ENCODE measurements at regions not wholly inside any gene's neighbourhood (a gene's known extent, or its start where the extent isn't known, plus 50 kb on each side); places are given as distances from the start of the nearest gene placed in this dataset.

DNA sequence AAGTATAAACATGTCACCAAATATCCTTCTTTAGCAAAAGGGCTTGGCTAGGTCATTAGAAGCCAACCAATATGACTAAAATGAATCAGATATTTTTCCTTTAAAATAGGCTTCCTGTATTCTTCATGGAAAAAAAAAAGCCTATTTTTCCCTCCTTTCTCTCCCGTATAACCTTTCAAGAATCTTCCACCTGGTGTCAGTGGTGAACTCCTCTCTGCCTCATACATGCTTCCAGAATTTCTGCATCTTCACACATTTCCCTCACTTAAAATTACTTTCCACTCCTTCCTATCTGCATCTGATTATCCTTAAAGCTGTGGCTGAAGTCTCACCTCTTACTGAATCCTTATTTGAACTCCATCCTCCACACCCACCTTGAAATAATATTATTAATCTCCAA is 116.9 kb upstream of the FANCL start:
- TF ChIP-seq, protein P1, sequence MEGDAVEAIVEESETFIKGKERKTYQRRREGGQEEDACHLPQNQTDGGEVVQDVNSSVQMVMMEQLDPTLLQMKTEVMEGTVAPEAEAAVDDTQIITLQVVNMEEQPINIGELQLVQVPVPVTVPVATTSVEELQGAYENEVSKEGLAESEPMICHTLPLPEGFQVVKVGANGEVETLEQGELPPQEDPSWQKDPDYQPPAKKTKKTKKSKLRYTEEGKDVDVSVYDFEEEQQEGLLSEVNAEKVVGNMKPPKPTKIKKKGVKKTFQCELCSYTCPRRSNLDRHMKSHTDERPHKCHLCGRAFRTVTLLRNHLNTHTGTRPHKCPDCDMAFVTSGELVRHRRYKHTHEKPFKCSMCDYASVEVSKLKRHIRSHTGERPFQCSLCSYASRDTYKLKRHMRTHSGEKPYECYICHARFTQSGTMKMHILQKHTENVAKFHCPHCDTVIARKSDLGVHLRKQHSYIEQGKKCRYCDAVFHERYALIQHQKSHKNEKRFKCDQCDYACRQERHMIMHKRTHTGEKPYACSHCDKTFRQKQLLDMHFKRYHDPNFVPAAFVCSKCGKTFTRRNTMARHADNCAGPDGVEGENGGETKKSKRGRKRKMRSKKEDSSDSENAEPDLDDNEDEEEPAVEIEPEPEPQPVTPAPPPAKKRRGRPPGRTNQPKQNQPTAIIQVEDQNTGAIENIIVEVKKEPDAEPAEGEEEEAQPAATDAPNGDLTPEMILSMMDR (IDR thresholded peaks at IDR 0.05; ENCODE audit: low read length), result no peak
- no peak for TF ChIP-seq EZH2phosphoT487 (IDR thresholded peaks at IDR 0.05; ENCODE audit: low read length)

All from MM.1S (cell line).